ENCODE measurements at regions not wholly inside any gene's neighbourhood (a gene's known extent, or its start where the extent isn't known, plus 50 kb on each side); places are given as distances from the start of the nearest gene placed in this dataset.

DNA sequence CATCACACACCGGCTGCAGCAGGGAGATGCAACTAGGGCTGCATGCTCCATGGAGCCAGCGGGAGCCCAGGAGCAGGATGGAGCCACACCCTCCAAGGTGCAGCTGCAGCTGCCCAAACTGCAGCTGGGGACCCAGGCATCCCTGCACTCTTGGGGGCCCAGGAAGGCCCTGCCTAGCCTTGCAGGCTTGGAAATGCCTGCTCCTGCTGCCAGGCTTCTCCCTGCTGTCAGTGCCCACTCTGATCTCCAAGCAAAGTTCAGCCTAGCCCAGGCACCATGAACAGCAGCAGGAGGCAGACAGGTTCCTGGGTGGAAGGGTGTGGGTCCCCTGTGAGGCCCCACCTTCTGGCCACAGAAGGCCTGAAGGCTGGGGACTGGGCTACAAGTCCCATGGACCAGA is 1057.1 kb downstream of the CDH8 start:
- TF ChIP-seq EP300 (IDR thresholded peaks at IDR 0.05) (no peak), KDM1A (IDR thresholded peaks at IDR 0.05; ENCODE audit: low read depth) (no peak), CTCF (IDR thresholded peaks at IDR 0.05) (no peak), HOXA7 (CRISPR knock-in tag; IDR thresholded peaks at IDR 0.05) (no peak), SMC3 (IDR thresholded peaks at IDR 0.05) (no peak), RAD21 (conservative IDR thresholded peaks at IDR 0.05 in 1 of 2, IDR thresholded peaks at IDR 0.05 in 1 of 2) (no peak), MAZ (IDR thresholded peaks at IDR 0.05; ENCODE audit: borderline replicate concordance, low read depth, low read length) (no peak), ZFP36 (IDR thresholded peaks at IDR 0.05; ENCODE audit: borderline replicate concordance, partially characterized antibody) (no peak), ESRRA (IDR thresholded peaks at IDR 0.05; ENCODE audit: borderline replicate concordance, low read length) (no peak), NPAS2 (CRISPR knock-in tag; IDR thresholded peaks at IDR 0.05; ENCODE audit: borderline replicate concordance) (no peak)
- TF ChIP-seq, protein P1, sequence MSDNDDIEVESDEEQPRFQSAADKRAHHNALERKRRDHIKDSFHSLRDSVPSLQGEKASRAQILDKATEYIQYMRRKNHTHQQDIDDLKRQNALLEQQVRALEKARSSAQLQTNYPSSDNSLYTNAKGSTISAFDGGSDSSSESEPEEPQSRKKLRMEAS (IDR thresholded peaks at IDR 0.05), result no peak
- TF ChIP-seq, protein P2, sequence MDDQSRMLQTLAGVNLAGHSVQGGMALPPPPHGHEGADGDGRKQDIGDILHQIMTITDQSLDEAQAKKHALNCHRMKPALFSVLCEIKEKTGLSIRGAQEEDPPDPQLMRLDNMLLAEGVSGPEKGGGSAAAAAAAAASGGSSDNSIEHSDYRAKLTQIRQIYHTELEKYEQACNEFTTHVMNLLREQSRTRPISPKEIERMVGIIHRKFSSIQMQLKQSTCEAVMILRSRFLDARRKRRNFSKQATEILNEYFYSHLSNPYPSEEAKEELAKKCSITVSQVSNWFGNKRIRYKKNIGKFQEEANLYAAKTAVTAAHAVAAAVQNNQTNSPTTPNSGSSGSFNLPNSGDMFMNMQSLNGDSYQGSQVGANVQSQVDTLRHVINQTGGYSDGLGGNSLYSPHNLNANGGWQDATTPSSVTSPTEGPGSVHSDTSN (IDR thresholded peaks at IDR 0.05), result no peak
- TF ChIP-seq, protein P3, sequence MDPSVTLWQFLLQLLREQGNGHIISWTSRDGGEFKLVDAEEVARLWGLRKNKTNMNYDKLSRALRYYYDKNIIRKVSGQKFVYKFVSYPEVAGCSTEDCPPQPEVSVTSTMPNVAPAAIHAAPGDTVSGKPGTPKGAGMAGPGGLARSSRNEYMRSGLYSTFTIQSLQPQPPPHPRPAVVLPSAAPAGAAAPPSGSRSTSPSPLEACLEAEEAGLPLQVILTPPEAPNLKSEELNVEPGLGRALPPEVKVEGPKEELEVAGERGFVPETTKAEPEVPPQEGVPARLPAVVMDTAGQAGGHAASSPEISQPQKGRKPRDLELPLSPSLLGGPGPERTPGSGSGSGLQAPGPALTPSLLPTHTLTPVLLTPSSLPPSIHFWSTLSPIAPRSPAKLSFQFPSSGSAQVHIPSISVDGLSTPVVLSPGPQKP (IDR thresholded peaks at IDR 0.05; ENCODE audit: low read depth, low read length), result no peak
